Activated CD8-positive, alpha-beta memory T cell treated with anti-CD3 and anti-CD28 coated beads for 36 hours (primary cell): ENCODE measurements at regions not wholly inside any gene's neighbourhood (a gene's known extent, or its start where the extent isn't known, plus 50 kb on each side); places are given as distances from the start of the nearest gene placed in this dataset.

ENCODE experiments used
- CTCF ChIA-PET: fragments of 350-600 bp; sonication (Branson Sonifier 250); formaldehyde crosslinking; loops from one replicate; lab custom pipeline; 2021; ENCODE audit warnings: antibody characterized with exemption; lab: Charles Lee
- POLR2A ChIA-PET: fragments of 350-600 bp; sonication (Branson Sonifier 250); formaldehyde crosslinking; loops from one replicate; lab custom pipeline; 2021; ENCODE audit warnings: antibody characterized with exemption; lab: Charles Lee

- CTCF ChIA-PET: no interaction called here
Observed at GRCh38 chr6:6892744-6893583, 214.8 kb upstream of the RREB1 start.

GRCh38 chr6:6893701-6894100 is 214.1 kb upstream of the RREB1 start:
- CTCF ChIA-PET: no interaction called here
- POLR2A ChIA-PET: no interaction called here

More at GRCh38 chr6:6892744-6893583, 214.8 kb upstream of the RREB1 start:
- POLR2A ChIA-PET: no interaction called here

GRCh38 chr6:6895929-6896328 is 211.8 kb upstream of the RREB1 start:
- ChIA-PET POLR2A (no interaction called here), CTCF (no interaction called here)

- POLR2A ChIA-PET: no interaction called here
- CTCF ChIA-PET: no interaction called here
Observed at GRCh38 chr6:6897140-6897539, 210.6 kb upstream of the RREB1 start.

- ChIA-PET CTCF (no interaction called here), POLR2A (no interaction called here)
Observed at GRCh38 chr6:6900569-6901204, 207.1 kb upstream of the RREB1 start.

- POLR2A ChIA-PET: no interaction called here
- CTCF ChIA-PET: no interaction called here
Observed at GRCh38 chr6:6901205-6901719, 206.5 kb upstream of the RREB1 start.

- CTCF ChIA-PET: interaction anchor here (0.6 kb wide), 1 partner anchor 221 kb away, joined by 3 read pairs; no protein-coding TSS in a partner anchor
- POLR2A ChIA-PET: no interaction called here
Observed at GRCh38 chr6:6901945-6902344, 205.8 kb upstream of the RREB1 start.

GRCh38 chr6:6905961-6906518 is 201.7 kb upstream of the RREB1 start:
- CTCF ChIA-PET: no interaction called here
- POLR2A ChIA-PET: no interaction called here

- POLR2A ChIA-PET: no interaction called here
- CTCF ChIA-PET: no interaction called here
Observed at GRCh38 chr6:6906570-6907213, 201.1 kb upstream of the RREB1 start.

GRCh38 chr6:6907286-6907685 is 200.5 kb upstream of the RREB1 start:
- POLR2A ChIA-PET: no interaction called here
- CTCF ChIA-PET: no interaction called here

GRCh38 chr6:6908121-6908520 is 199.6 kb upstream of the RREB1 start:
- ChIA-PET POLR2A (no interaction called here), CTCF (interaction anchor here (0.5 to 0.7 kb wide), 2 partner anchors 244 to 592 kb away, joined by 3 read pairs; no protein-coding TSS in a partner anchor)

GRCh38 chr6:6909111-6909510 is 198.7 kb upstream of the RREB1 start:
- ChIA-PET CTCF (no interaction called here), POLR2A (no interaction called here)

GRCh38 chr6:6910734-6911295 is 196.9 kb upstream of the RREB1 start:
- POLR2A ChIA-PET: no interaction called here
- CTCF ChIA-PET: interaction anchor here (0.7 kb wide), 1 partner anchor 323 kb away, joined by 4 read pairs; no protein-coding TSS in a partner anchor

- ChIA-PET POLR2A (interaction anchor here (0.6 kb wide), 1 partner anchor 64 kb away, joined by 5 read pairs; no protein-coding TSS in a partner anchor), CTCF (no interaction called here)
Observed at GRCh38 chr6:6911391-6911790, 196.4 kb upstream of the RREB1 start.

GRCh38 chr6:6912817-6913744 is 194.7 kb upstream of the RREB1 start:
- POLR2A ChIA-PET: no interaction called here
- CTCF ChIA-PET: no interaction called here

- ChIA-PET POLR2A (no interaction called here), CTCF (no interaction called here)
Observed at GRCh38 chr6:6915219-6915618, 192.5 kb upstream of the RREB1 start.

- CTCF ChIA-PET: no interaction called here
Observed at GRCh38 chr6:6915813-6916547, 191.8 kb upstream of the RREB1 start.

GRCh38 chr6:6916598-6916997 is 191.2 kb upstream of the RREB1 start:
- POLR2A ChIA-PET: no interaction called here

More at GRCh38 chr6:6915813-6916547, 191.8 kb upstream of the RREB1 start:
- POLR2A ChIA-PET: no interaction called here

More at GRCh38 chr6:6916598-6916997, 191.2 kb upstream of the RREB1 start:
- CTCF ChIA-PET: no interaction called here
